Lower leg skin (tissue), 4 donors: ENCODE measurements at regions not wholly inside any gene's neighbourhood (a gene's known extent, or its start where the extent isn't known, plus 50 kb on each side); places are given as distances from the start of the nearest gene placed in this dataset.

Experiments used
- DNase-seq, 2 donors: peaks; one replicate each; pipeline ENCODE4 v3.0.0-alpha.2; 2019; ENCODE audit warnings: low spot score in 2 of 2
- H3K4me3 ChIP-seq: fragments of 200-600 bp; sonication (generic); 2 replicates; pipeline ENCODE4 v1.5.1; 2017; ENCODE audit warnings: mild to moderate bottlenecking, low read depth; ENCODE audit not compliant: poor library complexity, severe bottlenecking
- CTCF ChIP-seq, 3 donors: fragments of 450-650 bp; IDR thresholded peaks; one replicate each; pipeline ENCODE4 v1.5.1; 2016; ENCODE audit warnings: antibody characterized with exemption in 3 of 3, mild to moderate bottlenecking in 3 of 3, moderate library complexity in 2 of 3
- POLR2A ChIP-seq, 2 donors: fragments of 450-650 bp; IDR thresholded peaks; one replicate each; pipeline ENCODE4 v1.6.1; 2016 to 2017; ENCODE audit warnings: antibody characterized with exemption in 2 of 2, mild to moderate bottlenecking in 1 of 2, moderate library complexity in 1 of 2
- WGBS, 2 donors: methylation state at CpG; one replicate each; pipeline ENCODE4 v1.1.5; 2018; 5-methylcytosine and 5-hydroxymethylcytosine counted together
- intact Hi-C: fragments of 100-400 bp; cut with DNase I; formaldehyde crosslinking; loops from one replicate; pipeline ENCODE4 v1.15.0; 2023; ENCODE audit warnings: low total_unique reads

- 81 to 83% methylated on average over 1 of the region's 1 CpG for WGBS, 2 donors
- DNase-seq: no peak
- intact Hi-C loops: no loop called here
- no peak overlapping the region for H3K4me3 ChIP-seq
- TF ChIP-seq CTCF (IDR thresholded peaks at IDR 0.05) (no peak), POLR2A (IDR thresholded peaks at IDR 0.05) (no peak)
Measured at GRCh38 chr5:92424785-92425426, 1041.8 kb upstream of the ARRDC3 start.

GRCh38 chr5:92421942-92422341 lies 1038.8 kb upstream of the ARRDC3 start:
- H3K4me3 ChIP-seq: no peak overlapping the region
- no peak for TF ChIP-seq POLR2A (IDR thresholded peaks at IDR 0.05)
- no peak for TF ChIP-seq CTCF (IDR thresholded peaks at IDR 0.05)
- intact Hi-C loops: no loop called here
- 52 to 60% methylated on average over 1 of the region's 1 CpG for WGBS, 2 donors
- no peak for DNase-seq

- no peak for DNase-seq
- TF ChIP-seq POLR2A (IDR thresholded peaks at IDR 0.05) (no peak), CTCF (IDR thresholded peaks at IDR 0.05) (no peak)
- H3K4me3 ChIP-seq: no peak overlapping the region
- intact Hi-C loops: no loop called here
Measured at GRCh38 chr5:92421196-92421595, 1038.1 kb upstream of the ARRDC3 start.

GRCh38 chr5:92419261-92419660 lies 1036.1 kb upstream of the ARRDC3 start:
- no peak for DNase-seq
- intact Hi-C loops: no loop called here
- TF ChIP-seq CTCF (IDR thresholded peaks at IDR 0.05) (no peak), POLR2A (IDR thresholded peaks at IDR 0.05) (no peak)

GRCh38 chr5:92418341-92418740 lies 1035.2 kb upstream of the ARRDC3 start:
- DNase-seq: no peak
- no peak for TF ChIP-seq POLR2A (IDR thresholded peaks at IDR 0.05)
- TF ChIP-seq CTCF (IDR thresholded peaks at IDR 0.05): no peak
- WGBS, 2 donors: 67 to 68% methylated on average over 3 of the region's 3 CpGs
- H3K4me3 ChIP-seq: no peak overlapping the region
- intact Hi-C loops: no loop called here

More at GRCh38 chr5:92419261-92419660, 1036.1 kb upstream of the ARRDC3 start:
- H3K4me3 ChIP-seq: no peak overlapping the region

GRCh38 chr5:92409134-92409533 lies 1026.0 kb upstream of the ARRDC3 start:
- intact Hi-C loops: no loop called here
- WGBS, 2 donors: 43 to 62% methylated on average over 2 of the region's 2 CpGs

More at GRCh38 chr5:92409134-92409533, 1026.0 kb upstream of the ARRDC3 start:
- no peak overlapping the region for H3K4me3 ChIP-seq
- no peak for DNase-seq
- TF ChIP-seq CTCF (IDR thresholded peaks at IDR 0.05): no peak
- no peak for TF ChIP-seq POLR2A (IDR thresholded peaks at IDR 0.05)
